ENCODE measurements at regions not wholly inside any gene's neighbourhood (a gene's known extent, or its start where the extent isn't known, plus 50 kb on each side); places are given as distances from the start of the nearest gene placed in this dataset.

GRCh38 chr15:97672586-97672985, 287.9 kb upstream of the ARRDC4 start:
- DNase-seq = no peak

GRCh38 chr15:97678656-97679055, 281.8 kb upstream of the ARRDC4 start:
- DNase-seq = no peak

GRCh38 chr15:97679106-97679688, 281.3 kb upstream of the ARRDC4 start:
- DNase-seq = no peak

- no peak for DNase-seq
These were observed 279.8 kb upstream of the ARRDC4 start for GRCh38 chr15:97680606-97681220.

GRCh38 chr15:97683831-97684230, 276.7 kb upstream of the ARRDC4 start:
- no peak for DNase-seq

GRCh38 chr15:97684249-97684648, 276.3 kb upstream of the ARRDC4 start:
- no peak for DNase-seq

- DNase-seq = no peak
These were observed 274.2 kb upstream of the ARRDC4 start for GRCh38 chr15:97686324-97686723.

GRCh38 chr15:97687654-97688053, 272.8 kb upstream of the ARRDC4 start:
- no peak for DNase-seq

- no peak for DNase-seq
These were observed 272.3 kb upstream of the ARRDC4 start for GRCh38 chr15:97688177-97688576.

- DNase-seq = no peak
These were observed 271.6 kb upstream of the ARRDC4 start for GRCh38 chr15:97688886-97689285.

- no peak for DNase-seq
These were observed 269.4 kb upstream of the ARRDC4 start for GRCh38 chr15:97691078-97691477.

- no peak for DNase-seq
These were observed 268.7 kb upstream of the ARRDC4 start for GRCh38 chr15:97691799-97692198.

GRCh38 chr15:97692301-97693015, 268.0 kb upstream of the ARRDC4 start:
- no peak for DNase-seq

GRCh38 chr15:97694456-97694855, 266.0 kb upstream of the ARRDC4 start:
- DNase-seq = no peak

- no peak for DNase-seq
These were observed 257.1 kb upstream of the ARRDC4 start for GRCh38 chr15:97703400-97703799.

GRCh38 chr15:97706059-97706458, 254.4 kb upstream of the ARRDC4 start:
- no peak for DNase-seq

GRCh38 chr15:97708252-97708651, 252.3 kb upstream of the ARRDC4 start:
- no peak for DNase-seq

- DNase-seq = no peak
These were observed 248.0 kb upstream of the ARRDC4 start for GRCh38 chr15:97712530-97712929.

GRCh38 chr15:97717806-97718205, 242.7 kb upstream of the ARRDC4 start:
- DNase-seq = no peak

- DNase-seq = no peak
These were observed 242.0 kb upstream of the ARRDC4 start for GRCh38 chr15:97718509-97718908.

GRCh38 chr15:97728791-97729190, 231.7 kb upstream of the ARRDC4 start:
- DNase-seq = no peak

GRCh38 chr15:97729270-97729669, 231.2 kb upstream of the ARRDC4 start:
- no peak for DNase-seq

- DNase-seq = no peak
These were observed 230.2 kb upstream of the ARRDC4 start for GRCh38 chr15:97730315-97730714.

GRCh38 chr15:97731859-97732258, 228.6 kb upstream of the ARRDC4 start:
- no peak for DNase-seq

GRCh38 chr15:97733373-97733772, 227.1 kb upstream of the ARRDC4 start:
- no peak for DNase-seq

Data from activated gamma-delta T cell treated with Interleukin-2 at 50 U/mL for 16 hours (primary cell).